ENCODE measurements at regions not wholly inside any gene's neighbourhood (a gene's known extent, or its start where the extent isn't known, plus 50 kb on each side); places are given as distances from the start of the nearest gene placed in this dataset.

DNA sequence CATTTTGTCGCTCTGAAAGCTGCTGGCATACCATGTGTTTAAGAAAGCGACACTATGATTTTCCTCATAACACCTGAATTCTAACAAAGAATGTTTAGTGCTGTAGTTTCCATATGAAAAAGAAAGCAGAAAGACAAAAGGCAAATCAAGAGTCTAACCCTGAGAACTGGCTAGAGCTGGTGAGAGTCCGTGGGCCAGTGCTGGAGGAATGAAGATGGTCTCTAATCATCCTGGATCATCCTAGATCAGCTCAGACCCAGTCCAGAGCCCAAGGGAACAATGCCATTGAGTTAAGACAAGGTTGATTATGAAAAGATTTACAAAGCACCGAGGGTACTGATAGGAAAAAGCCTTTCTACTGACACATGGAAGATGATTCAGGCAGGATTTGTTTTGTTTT is 73.0 kb upstream of the MYLIP start:
- H3K4me3 ChIP-seq (ENCODE audit: control insufficient read depth, low read depth, low read length): no peak overlapping the region
- TF ChIP-seq, protein P1, sequence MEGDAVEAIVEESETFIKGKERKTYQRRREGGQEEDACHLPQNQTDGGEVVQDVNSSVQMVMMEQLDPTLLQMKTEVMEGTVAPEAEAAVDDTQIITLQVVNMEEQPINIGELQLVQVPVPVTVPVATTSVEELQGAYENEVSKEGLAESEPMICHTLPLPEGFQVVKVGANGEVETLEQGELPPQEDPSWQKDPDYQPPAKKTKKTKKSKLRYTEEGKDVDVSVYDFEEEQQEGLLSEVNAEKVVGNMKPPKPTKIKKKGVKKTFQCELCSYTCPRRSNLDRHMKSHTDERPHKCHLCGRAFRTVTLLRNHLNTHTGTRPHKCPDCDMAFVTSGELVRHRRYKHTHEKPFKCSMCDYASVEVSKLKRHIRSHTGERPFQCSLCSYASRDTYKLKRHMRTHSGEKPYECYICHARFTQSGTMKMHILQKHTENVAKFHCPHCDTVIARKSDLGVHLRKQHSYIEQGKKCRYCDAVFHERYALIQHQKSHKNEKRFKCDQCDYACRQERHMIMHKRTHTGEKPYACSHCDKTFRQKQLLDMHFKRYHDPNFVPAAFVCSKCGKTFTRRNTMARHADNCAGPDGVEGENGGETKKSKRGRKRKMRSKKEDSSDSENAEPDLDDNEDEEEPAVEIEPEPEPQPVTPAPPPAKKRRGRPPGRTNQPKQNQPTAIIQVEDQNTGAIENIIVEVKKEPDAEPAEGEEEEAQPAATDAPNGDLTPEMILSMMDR (conservative IDR thresholded peaks at IDR 0.05; ENCODE audit: control insufficient read depth, insufficient read depth, low read depth, low read length): no peak
- no peak for DNase-seq (ENCODE audit: low read depth)

DNA sequence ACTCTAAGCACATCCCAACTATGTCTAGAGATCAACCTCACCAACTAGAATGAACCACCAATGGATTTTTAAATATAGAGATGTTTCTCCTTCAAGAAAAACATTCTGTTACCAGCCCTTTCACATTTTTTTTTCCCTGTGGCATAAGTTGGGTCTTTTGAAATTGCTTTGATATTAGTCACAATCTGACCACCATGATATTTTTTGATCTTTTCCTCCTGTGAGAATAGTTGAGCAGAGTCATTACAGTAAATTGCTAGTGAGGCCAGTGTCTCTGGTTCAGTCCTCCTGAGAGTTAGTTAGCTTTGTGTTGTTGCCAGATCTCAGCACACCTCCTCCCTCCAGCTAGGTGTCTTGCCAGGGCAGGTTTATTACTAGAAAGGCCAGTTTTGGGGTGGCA is 79.7 kb upstream of the MYLIP start:
- no peak for DNase-seq (ENCODE audit: low read depth)
- TF ChIP-seq, protein P1 (conservative IDR thresholded peaks at IDR 0.05; ENCODE audit: control insufficient read depth, insufficient read depth, low read depth, low read length): no peak
- H3K4me3 ChIP-seq (ENCODE audit: control insufficient read depth, low read depth, low read length): no peak overlapping the region

DNA sequence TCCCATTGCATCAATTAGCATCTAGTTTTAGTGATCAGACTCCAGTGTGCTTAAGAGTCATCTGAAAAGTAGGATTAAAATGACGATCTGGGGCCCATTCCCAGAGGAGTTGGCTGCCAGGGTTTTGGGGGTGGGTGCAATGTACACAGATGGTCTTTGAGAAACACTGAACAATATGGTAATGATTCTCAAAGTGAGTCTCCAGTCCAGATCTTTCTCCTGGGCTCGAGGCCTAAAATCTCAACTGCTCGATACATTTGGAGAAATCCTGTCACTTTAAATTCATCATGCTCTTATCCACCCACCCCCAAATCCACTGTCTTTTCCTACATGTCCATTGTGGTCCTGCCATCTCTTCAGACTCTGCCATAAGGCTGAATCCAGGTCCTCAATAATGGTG is 80.7 kb upstream of the MYLIP start:
- H3K4me3 ChIP-seq (ENCODE audit: control insufficient read depth, low read depth, low read length): no peak overlapping the region
- TF ChIP-seq, protein P1 (conservative IDR thresholded peaks at IDR 0.05; ENCODE audit: control insufficient read depth, insufficient read depth, low read depth, low read length): no peak
- no peak for DNase-seq (ENCODE audit: low read depth)

DNA sequence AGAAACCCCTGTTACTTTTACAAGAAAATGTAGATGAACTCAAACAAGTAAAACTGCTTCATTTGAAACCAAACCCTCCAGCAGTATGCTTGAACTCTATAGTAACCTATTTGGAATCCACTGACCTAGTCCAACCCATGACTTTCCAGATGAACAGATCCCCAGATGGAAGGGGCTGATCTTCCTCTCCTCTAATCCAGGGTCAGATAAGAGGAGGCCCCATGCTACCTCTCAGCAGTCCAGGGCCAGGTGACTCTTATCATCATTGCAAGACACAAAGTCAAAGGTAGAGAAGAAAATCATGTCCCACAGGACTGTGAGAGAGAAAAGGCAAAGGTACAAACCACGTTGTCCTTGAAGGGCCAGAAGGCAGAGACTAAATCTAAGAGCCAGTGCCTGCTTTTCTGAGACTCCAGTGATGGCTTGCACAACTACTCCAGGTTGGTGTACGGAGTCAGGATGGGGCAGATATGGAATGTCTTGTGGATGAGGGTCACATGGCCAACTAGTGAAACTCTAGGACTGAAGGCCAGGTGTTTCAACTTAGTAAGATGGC is 81.4 kb upstream of the MYLIP start:
- DNase-seq (ENCODE audit: low read depth): no peak
- TF ChIP-seq, protein P1 (conservative IDR thresholded peaks at IDR 0.05; ENCODE audit: control insufficient read depth, insufficient read depth, low read depth, low read length): no peak
- H3K4me3 ChIP-seq (ENCODE audit: control insufficient read depth, low read depth, low read length): no peak overlapping the region

DNA sequence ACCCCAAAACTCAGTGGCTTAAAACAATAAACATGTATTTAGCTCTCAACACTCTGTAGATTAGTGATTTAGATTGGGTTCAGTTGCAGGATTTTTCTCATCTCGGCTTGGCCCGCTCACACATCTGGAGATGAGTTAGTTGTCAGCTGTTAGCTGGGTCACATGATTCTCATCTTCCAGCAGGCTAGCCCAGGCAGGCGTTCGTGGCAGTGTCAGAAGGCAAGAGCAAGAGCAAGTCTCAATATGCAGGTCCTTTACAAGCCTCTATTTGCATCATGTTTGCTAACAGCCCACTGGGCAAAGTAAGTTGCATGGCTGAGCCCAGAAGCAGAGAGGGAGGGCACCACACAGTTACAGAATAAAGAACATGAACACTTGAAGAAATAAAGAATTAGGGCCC is 83.6 kb upstream of the MYLIP start:
- DNase-seq (ENCODE audit: low read depth): peak; percentile 8
- no peak overlapping the region for H3K4me3 ChIP-seq (ENCODE audit: control insufficient read depth, low read depth, low read length)
- TF ChIP-seq, protein P1 (conservative IDR thresholded peaks at IDR 0.05; ENCODE audit: control insufficient read depth, insufficient read depth, low read depth, low read length): no peak

DNA sequence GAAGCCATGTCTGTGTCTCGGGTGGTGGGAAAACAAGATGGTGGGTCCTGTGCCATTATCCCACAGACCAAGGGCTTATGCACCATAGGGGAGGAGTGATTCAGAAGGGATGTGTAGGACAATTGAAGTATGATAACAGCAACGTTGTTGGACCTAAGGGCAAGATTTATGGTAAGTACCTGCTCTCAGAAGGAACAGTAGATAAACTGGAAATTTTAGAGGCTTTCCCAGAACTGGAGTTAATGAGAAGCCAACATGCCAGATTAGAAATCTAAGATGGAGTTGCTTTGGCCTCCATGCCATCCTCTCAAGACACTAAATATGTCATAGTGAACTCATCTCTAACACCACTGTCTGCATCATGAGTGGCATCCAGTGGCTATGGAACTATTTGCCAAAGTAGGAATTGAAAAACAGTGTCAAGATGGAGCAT is 84.7 kb upstream of the MYLIP start:
- TF ChIP-seq, protein P1 (conservative IDR thresholded peaks at IDR 0.05; ENCODE audit: control insufficient read depth, insufficient read depth, low read depth, low read length): no peak
- no peak for DNase-seq (ENCODE audit: low read depth)
- H3K4me3 ChIP-seq (ENCODE audit: control insufficient read depth, low read depth, low read length): no peak overlapping the region
